SK-N-SH treated with all-trans-retinoic acid at 6 μM for 48 hours (cell line): ENCODE measurements at regions not wholly inside any gene's neighbourhood (a gene's known extent, or its start where the extent isn't known, plus 50 kb on each side); places are given as distances from the start of the nearest gene placed in this dataset.

Experiments
- CSDC2 ChIP-seq: fragments of 250-450 bp; sonication (Bioruptor Pico); IDR thresholded peaks from 2 replicates; pipeline ENCODE4 v1.5.0; 2020; ENCODE audit warnings: mild to moderate bottlenecking, moderate library complexity
- ESRRG ChIP-seq: fragments of 250-450 bp; sonication (Bioruptor Pico); IDR thresholded peaks from 2 replicates; pipeline ENCODE4 v1.6.1; 2021; ENCODE audit warnings: mild to moderate bottlenecking
- GLIS3 ChIP-seq: fragments of 250-450 bp; sonication (Bioruptor Pico); IDR thresholded peaks from 2 replicates; pipeline ENCODE4 v1.5.0; 2020; ENCODE audit warnings: mild to moderate bottlenecking, moderate library complexity
- OSR1 ChIP-seq: fragments of 250-450 bp; sonication (Bioruptor Pico); IDR thresholded peaks from 2 replicates; pipeline ENCODE4 v1.8.0; 2022; ENCODE audit warnings: moderate library complexity, mild to moderate bottlenecking, inconsistent platforms
- RARB ChIP-seq: fragments of 250-450 bp; sonication (Bioruptor Pico); IDR thresholded peaks from 2 replicates; pipeline ENCODE4 v1.8.0; 2021; ENCODE audit warnings: mild to moderate bottlenecking, moderate library complexity
- SNAI2 ChIP-seq: fragments of 250-450 bp; sonication (Bioruptor Pico); IDR thresholded peaks from 2 replicates; pipeline ENCODE4 v1.5.0; 2020; ENCODE audit warnings: mild to moderate bottlenecking, moderate library complexity
- TCF4 ChIP-seq: fragments of 250-450 bp; sonication (Bioruptor Pico); IDR thresholded peaks from 2 replicates; pipeline ENCODE4 v1.8.0; 2021; ENCODE audit warnings: mild to moderate bottlenecking, moderate library complexity, borderline replicate concordance
- ZC3H10 ChIP-seq: fragments of 250-450 bp; sonication (Bioruptor Pico); IDR thresholded peaks from 2 replicates; pipeline ENCODE4 v1.5.1; 2021; ENCODE audit warnings: mild to moderate bottlenecking, moderate library complexity
- ZFP30 ChIP-seq: fragments of 450-650 bp; formaldehyde crosslinking; IDR thresholded peaks from 2 replicates; pipeline ENCODE4 v1.5.0; 2022; ENCODE audit warnings: mild to moderate bottlenecking, moderate library complexity
- ZNF565 ChIP-seq: fragments of 450-650 bp; formaldehyde crosslinking; conservative IDR thresholded peaks from 2 replicates; pipeline ENCODE4 v1.5.0; 2020; ENCODE audit warnings: low read depth, mild to moderate bottlenecking, moderate library complexity
- ZNF70 ChIP-seq: fragments of 450-650 bp; formaldehyde crosslinking; IDR thresholded peaks from 2 replicates; pipeline ENCODE4 v1.5.0; 2020; ENCODE audit warnings: mild to moderate bottlenecking, moderate library complexity
- TF ChIP-seq, protein P1 (sequence below): fragments of 250-450 bp; sonication (Bioruptor Pico); IDR thresholded peaks from 2 replicates; pipeline ENCODE4 v1.8.0; 2020; ENCODE audit warnings: mild to moderate bottlenecking, moderate library complexity, borderline replicate concordance
- TF ChIP-seq, protein P2 (sequence below): fragments of 250-450 bp; sonication (Bioruptor Pico); IDR thresholded peaks from 2 replicates; pipeline ENCODE4 v1.5.1; 2020; ENCODE audit warnings: low read depth, mild to moderate bottlenecking, moderate library complexity

DNA sequence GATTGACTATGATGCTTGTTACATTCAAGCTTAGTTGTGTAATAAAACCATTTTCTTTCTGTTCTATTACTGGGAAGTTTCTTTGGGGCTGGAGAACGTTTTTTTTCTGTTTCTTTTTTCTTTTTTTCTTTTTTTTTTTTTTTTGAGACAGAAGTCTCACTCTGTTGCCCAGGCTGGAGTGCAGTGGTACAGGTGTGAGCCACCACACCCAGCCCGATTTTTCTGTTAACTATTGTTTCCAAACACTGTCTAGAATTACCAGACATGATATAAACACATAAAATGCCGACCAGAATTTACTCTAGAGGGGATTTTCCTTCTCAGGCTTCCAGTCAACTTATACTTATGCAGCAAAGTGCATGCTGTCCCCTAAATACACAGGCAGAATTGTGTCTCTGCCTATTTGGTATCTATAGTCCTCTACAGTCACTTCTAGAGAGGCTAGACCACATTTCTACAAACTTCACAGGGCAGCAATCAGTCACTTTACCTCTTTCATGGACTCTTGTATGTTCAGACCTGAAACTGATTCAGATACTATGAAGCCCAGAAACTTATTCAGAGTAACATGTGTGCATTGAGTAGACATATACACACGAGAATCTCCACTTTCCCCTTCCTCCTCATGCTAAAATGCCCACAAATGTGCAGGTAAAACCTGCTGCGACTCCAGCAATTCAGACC is 121.2 kb downstream of the ZNF737 start:
- no peak for TF ChIP-seq ZC3H10 (CRISPR knock-in tag)
- no peak for TF ChIP-seq ZFP30 (CRISPR knock-in tag)
- TF ChIP-seq, protein P1, sequence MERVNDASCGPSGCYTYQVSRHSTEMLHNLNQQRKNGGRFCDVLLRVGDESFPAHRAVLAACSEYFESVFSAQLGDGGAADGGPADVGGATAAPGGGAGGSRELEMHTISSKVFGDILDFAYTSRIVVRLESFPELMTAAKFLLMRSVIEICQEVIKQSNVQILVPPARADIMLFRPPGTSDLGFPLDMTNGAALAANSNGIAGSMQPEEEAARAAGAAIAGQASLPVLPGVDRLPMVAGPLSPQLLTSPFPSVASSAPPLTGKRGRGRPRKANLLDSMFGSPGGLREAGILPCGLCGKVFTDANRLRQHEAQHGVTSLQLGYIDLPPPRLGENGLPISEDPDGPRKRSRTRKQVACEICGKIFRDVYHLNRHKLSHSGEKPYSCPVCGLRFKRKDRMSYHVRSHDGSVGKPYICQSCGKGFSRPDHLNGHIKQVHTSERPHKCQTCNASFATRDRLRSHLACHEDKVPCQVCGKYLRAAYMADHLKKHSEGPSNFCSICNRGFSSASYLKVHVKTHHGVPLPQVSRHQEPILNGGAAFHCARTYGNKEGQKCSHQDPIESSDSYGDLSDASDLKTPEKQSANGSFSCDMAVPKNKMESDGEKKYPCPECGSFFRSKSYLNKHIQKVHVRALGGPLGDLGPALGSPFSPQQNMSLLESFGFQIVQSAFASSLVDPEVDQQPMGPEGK: no peak
- no peak for TF ChIP-seq TCF4 (CRISPR knock-in tag)
- no peak for TF ChIP-seq ZNF565 (CRISPR knock-in tag)
- no peak for TF ChIP-seq CSDC2 (CRISPR knock-in tag)
- no peak for TF ChIP-seq SNAI2
- TF ChIP-seq RARB (CRISPR knock-in tag): no peak
- TF ChIP-seq GLIS3 (CRISPR knock-in tag): no peak
- TF ChIP-seq, protein P2, sequence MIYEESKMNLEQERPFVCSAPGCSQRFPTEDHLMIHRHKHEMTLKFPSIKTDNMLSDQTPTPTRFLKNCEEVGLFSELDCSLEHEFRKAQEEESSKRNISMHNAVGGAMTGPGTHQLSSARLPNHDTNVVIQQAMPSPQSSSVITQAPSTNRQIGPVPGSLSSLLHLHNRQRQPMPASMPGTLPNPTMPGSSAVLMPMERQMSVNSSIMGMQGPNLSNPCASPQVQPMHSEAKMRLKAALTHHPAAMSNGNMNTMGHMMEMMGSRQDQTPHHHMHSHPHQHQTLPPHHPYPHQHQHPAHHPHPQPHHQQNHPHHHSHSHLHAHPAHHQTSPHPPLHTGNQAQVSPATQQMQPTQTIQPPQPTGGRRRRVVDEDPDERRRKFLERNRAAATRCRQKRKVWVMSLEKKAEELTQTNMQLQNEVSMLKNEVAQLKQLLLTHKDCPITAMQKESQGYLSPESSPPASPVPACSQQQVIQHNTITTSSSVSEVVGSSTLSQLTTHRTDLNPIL (CRISPR knock-in tag): no peak
- TF ChIP-seq ZNF70 (CRISPR knock-in tag): no peak
- no peak for TF ChIP-seq ESRRG (CRISPR knock-in tag)
- no peak for TF ChIP-seq OSR1
